ENCODE measurements at regions not wholly inside any gene's neighbourhood (a gene's known extent, or its start where the extent isn't known, plus 50 kb on each side); places are given as distances from the start of the nearest gene placed in this dataset.
"Not testable (repeated sequence)": the region's sequence is repeated elsewhere in the genome, so short reads cannot be mapped to it uniquely, and the experiment has no call there.

- H3K27ac ChIP-seq, result no peak overlapping the region
Observed at GRCh38 chr6:101090281-101090680, 209.2 kb upstream of the ASCC3 start.

GRCh38 chr6:101098605-101099004, 217.5 kb upstream of the ASCC3 start:
- intact Hi-C loops (cut with DNase I); H3K4me3 ChIP-seq; H3K4me1 ChIP-seq (replicated peaks in 1 of 2); DNase-seq; H3K36me3 ChIP-seq (replicated peaks in 1 of 2); H3K27ac ChIP-seq; H3K9me3 ChIP-seq (replicated peaks in 1 of 3); H3K27me3 ChIP-seq: not testable (repeated sequence)

More at GRCh38 chr6:101090281-101090680, 209.2 kb upstream of the ASCC3 start:
- Histone ChIP-seq H3K36me3 (replicated peaks in 1 of 2) (no peaks in the 10 kb centered on the region), H3K9me3 (replicated peaks in 1 of 3) (no peaks in the 10 kb centered on the region), H3K4me3 (no peak overlapping the region), H3K4me1 (replicated peaks in 1 of 2) (no peaks in the 10 kb centered on the region), H3K27me3 (no peaks in the 10 kb centered on the region)
- intact Hi-C loops (cut with DNase I), result no loop called here
- DNase-seq, result no peak
- TF ChIP-seq, protein P1, sequence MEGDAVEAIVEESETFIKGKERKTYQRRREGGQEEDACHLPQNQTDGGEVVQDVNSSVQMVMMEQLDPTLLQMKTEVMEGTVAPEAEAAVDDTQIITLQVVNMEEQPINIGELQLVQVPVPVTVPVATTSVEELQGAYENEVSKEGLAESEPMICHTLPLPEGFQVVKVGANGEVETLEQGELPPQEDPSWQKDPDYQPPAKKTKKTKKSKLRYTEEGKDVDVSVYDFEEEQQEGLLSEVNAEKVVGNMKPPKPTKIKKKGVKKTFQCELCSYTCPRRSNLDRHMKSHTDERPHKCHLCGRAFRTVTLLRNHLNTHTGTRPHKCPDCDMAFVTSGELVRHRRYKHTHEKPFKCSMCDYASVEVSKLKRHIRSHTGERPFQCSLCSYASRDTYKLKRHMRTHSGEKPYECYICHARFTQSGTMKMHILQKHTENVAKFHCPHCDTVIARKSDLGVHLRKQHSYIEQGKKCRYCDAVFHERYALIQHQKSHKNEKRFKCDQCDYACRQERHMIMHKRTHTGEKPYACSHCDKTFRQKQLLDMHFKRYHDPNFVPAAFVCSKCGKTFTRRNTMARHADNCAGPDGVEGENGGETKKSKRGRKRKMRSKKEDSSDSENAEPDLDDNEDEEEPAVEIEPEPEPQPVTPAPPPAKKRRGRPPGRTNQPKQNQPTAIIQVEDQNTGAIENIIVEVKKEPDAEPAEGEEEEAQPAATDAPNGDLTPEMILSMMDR (IDR thresholded peaks at IDR 0.05), result no peak
- TF ChIP-seq POLR2A (IDR thresholded peaks at IDR 0.05), result no peak

DNA sequence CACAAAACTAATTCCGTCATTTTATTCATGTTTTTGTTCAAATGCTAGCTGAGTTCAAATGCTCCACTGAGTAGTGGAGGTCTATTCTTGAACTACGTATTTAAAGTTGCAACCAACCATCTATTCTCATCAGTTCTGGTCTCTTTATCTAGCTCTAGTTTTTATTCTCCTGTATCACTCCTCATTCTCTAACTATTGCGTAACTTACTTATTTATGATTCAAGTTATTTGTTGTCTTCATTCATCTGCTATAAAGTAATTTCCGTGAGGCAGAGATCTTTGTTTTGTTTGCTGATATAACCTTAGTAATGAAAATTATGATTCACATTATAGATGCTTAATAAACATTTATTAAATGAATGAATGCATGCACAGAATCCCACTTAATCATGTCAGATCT, 221.6 kb upstream of the ASCC3 start:
- no peak for TF ChIP-seq POLR2A (IDR thresholded peaks at IDR 0.05)
- TF ChIP-seq, protein P1 (IDR thresholded peaks at IDR 0.05), result no peak
- no peak for DNase-seq
- H3K4me1 ChIP-seq (replicated peaks in 1 of 2), result no peaks in the 10 kb centered on the region
- intact Hi-C loops (cut with DNase I), result no loop called here
- 58 to 60% (median 59%) methylated on average over 4 of the region's 4 CpGs for WGBS, 4 donors
- H3K36me3 ChIP-seq (replicated peaks in 1 of 2), result no peaks in the 10 kb centered on the region
- H3K27me3 ChIP-seq, result no peaks in the 10 kb centered on the region
- H3K27ac ChIP-seq, result no peak overlapping the region
- no peak overlapping the region for H3K4me3 ChIP-seq
- no peaks in the 10 kb centered on the region for H3K9me3 ChIP-seq (replicated peaks in 1 of 3)

DNA sequence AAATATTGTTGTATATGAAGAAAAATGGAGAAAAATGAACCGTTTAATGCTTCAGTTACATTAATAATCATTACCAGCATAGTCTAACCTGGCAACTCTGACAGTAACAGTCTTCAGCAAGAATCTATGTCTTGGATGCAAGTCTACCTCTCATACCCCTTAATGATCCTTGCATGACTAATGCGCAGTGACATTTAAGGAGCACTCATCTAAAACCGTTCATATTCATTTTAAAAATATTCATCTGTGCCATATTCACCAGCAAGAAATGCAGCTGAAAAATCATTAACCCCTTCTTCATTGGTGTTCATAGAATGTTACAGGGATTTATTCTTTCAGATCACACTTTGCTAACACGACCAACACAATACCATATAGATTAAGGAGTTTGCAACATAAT, 227.2 kb upstream of the ASCC3 start:
- TF ChIP-seq, protein P1 (IDR thresholded peaks at IDR 0.05), result no peak
- no peak for TF ChIP-seq POLR2A (IDR thresholded peaks at IDR 0.05)
- Histone ChIP-seq H3K27ac (no peak overlapping the region), H3K4me1 (replicated peaks in 1 of 2) (no peaks in the 10 kb centered on the region), H3K36me3 (replicated peaks in 1 of 2) (no peaks in the 10 kb centered on the region), H3K4me3 (no peak overlapping the region), H3K9me3 (replicated peaks in 1 of 3) (no peaks in the 10 kb centered on the region), H3K27me3 (no peaks in the 10 kb centered on the region)
- DNase-seq, result no peak
- intact Hi-C loops (cut with DNase I), result no loop called here
- WGBS, 4 donors, result 64 to 69% (median 66%) methylated on average over 4 of the region's 4 CpGs

DNA sequence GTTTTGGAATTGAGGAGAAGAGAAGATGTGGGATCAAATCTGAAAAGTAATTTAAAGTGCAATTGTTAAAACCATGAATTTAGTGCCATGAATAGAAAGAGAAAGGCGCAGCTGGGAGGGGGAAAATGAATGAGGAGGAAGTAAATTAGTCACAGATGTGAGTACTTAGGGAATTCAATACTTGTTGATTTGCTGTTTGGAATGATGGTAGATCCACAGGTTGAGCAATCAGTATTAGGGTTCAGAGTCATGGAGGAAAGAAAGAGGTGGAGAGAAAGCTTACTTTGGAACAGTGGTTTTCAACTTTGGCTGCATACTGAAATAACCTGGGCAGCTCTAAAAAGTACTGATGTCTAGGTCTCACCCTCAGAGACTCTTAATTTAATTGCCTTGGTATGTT, 229.7 kb upstream of the ASCC3 start:
- Histone ChIP-seq H3K36me3 (replicated peaks in 1 of 2) (no peaks in the 10 kb centered on the region), H3K9me3 (replicated peaks in 1 of 3) (no peaks in the 10 kb centered on the region), H3K4me3 (no peak overlapping the region), H3K27ac (no peak overlapping the region), H3K27me3 (no peaks in the 10 kb centered on the region), H3K4me1 (replicated peaks in 1 of 2) (no peaks in the 10 kb centered on the region)
- TF ChIP-seq POLR2A (IDR thresholded peaks at IDR 0.05), result no peak
- TF ChIP-seq, protein P1 (IDR thresholded peaks at IDR 0.05), result no peak
- 66 to 87% (median 76%) methylated on average over 1 of the region's 1 CpG for whole genome bisulfite sequencing, 4 donors
- DNase-seq, result no peak
- intact Hi-C loops (cut with DNase I), result no loop called here

Measured in adrenal gland (tissue), 9 donors.